HEK293T (cell line): ENCODE measurements at regions not wholly inside any gene's neighbourhood (a gene's known extent, or its start where the extent isn't known, plus 50 kb on each side); places are given as distances from the start of the nearest gene placed in this dataset.

Experiments used
- CTBP1 ChIP-seq: fragments of 450-650 bp; IDR thresholded peaks from 2 replicates; pipeline ENCODE4 v1.6.1; 2016; ENCODE audit warnings: borderline replicate concordance
- FOXA1 ChIP-seq: fragments of 450-650 bp; IDR thresholded peaks from 2 replicates; pipeline ENCODE4 v1.6.1; 2016; ENCODE audit warnings: mild to moderate bottlenecking
- FOXK2 ChIP-seq: fragments of 450-650 bp; IDR thresholded peaks from 2 replicates; pipeline ENCODE4 v1.6.1; 2016; ENCODE audit warnings: mild to moderate bottlenecking
- LEF1 ChIP-seq: fragments of 450-650 bp; IDR thresholded peaks from 2 replicates; pipeline ENCODE4 v1.6.1; 2017; ENCODE audit warnings: mild to moderate bottlenecking, borderline replicate concordance

GRCh38 chr12:130016194-130016593 is 112.4 kb upstream of the TMEM132D start:
- TF ChIP-seq FOXK2 (no peak), FOXA1 (no peak), CTBP1 (no peak), LEF1 (no peak)
